Suppressor macrophage (primary cell): ENCODE measurements at regions not wholly inside any gene's neighbourhood (a gene's known extent, or its start where the extent isn't known, plus 50 kb on each side); places are given as distances from the start of the nearest gene placed in this dataset.

Experiments used
- DNase-seq, 4 experiments: peaks; one replicate each; pipeline ENCODE4 v3.0.0-alpha.2; 2020 to 2022

DNA sequence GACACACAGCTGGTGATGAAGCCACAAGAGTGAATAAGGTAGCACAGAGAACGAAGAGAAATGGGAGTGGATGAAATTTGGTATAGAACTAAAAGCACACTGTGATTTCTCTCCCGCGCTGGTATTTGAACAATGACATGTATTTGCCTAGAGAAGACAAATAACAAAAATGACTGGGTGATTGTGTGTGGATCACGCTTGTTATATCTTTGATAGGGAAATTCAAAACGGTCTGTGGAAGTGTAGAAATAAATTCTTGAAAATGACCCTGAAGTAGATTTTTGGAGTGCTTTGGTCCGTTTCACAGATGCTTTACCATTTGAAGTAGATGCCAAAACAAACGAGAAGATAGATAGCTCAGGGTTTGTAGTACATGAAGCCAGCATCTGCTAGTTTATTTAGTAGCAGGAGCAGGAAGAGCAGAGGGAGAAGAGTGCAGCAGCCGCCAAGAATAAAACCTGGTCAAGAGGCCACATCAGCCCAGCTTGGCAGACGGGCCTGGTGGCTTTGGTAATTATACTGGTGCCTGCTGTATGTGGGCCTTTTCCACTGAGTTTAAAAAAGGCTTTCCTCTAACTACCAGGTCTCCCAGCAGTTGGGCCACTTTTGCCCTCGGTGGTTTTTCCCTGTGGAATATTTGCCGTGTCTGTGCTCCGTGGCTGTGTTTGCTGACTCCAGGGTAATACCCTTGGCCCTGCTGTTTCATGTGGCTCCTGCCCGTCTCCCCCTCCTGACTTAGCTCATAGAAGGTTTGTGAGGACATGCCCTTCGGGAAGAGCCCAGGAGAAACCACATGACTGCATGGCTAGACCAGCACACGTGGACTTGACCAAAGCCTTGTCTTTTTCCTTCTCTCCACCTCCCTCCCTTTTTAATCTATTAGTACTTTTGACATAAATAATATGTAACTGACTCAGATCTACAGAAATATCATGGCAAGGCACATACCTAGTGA lies 294.0 kb downstream of the SOX4 start:
- no peak for DNase-seq

DNA sequence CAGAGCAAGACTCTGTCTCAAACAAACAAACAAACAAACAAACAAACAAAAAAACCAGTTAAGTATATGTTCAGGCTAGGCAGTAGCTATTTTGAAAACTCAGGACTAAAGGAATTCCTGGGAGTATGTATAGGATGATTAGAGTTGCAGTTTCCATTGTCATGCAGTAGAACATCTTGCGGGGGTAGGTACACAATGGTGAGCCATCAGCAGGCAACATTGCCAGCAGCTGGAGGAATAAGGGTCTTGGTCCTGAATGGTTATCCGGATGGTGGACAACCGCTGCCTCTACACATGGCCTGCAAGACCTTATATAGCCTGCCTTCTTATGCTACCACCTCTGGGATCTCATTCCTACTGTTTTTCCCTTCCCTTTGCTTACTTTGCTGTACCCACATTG lies 297.5 kb downstream of the SOX4 start:
- no peak for DNase-seq

DNA sequence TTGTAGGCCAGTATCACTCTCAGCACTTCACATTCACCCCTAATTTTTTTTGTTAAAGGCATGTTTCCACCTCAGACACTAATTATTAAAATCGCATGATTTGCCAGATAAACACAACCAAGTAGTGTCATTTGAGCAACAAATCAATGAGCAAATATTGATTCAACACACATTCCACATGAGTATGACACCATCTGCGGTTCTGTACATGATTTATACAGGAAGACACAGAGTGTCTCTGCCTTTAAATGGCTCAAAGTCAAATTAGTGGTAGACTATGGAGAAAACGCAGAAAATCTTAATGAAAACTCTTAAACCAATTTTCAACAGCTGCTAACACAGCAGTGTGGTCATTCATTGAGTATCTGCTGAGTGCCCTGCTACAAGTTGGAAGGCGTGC lies 300.2 kb downstream of the SOX4 start:
- no peak for DNase-seq

DNA sequence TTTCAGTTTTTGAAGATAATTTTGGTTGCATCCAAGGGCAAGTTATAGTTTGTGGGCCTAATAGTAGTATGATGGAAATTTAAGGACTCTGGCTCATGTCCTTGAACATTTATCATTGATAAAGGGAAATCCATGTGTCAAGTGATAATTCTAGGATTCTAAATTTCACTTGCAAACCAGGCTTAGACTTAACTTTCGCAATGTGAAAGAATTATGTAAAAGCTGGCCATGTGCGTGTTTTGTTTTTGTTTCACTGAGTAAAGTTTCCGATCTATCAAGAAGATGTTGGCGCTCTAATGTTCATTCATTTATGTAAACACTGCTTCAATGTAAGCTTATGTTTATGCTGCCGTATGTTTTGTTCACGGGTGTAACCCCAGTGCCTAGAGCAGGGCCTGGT lies 302.0 kb downstream of the SOX4 start:
- DNase-seq = no peak

DNA sequence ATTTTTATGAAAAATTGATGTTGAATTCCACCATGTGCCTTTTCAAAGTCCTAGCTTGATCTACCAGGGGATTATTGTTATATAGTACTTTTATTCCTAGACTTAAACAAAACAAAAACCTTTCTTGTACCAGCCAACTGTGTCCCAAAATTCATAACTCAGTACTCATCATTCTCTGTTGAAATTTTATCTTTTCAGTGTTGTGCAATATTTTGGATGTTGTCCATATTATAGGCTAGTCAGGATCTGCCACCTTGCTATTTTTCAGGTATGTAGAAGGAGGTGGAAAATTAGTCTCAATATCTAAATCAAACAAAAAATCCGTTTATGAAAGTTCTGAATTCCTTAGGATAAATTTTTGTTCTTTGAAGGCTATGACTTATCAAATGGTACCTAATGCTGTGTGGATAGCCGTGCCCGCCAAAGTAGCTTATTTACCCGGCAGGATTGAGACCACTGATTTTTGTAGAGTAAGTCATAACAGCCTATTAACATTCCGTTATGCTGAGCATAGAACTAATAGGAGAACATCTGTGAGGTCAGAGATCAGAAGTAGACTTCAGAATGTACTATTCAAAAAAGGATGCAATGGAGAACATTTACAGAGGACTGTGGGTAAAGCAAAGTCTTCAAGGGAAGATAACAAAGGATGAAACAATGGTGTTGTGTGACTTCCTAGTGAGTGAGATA lies 304.7 kb downstream of the SOX4 start:
- no peak for DNase-seq

DNA sequence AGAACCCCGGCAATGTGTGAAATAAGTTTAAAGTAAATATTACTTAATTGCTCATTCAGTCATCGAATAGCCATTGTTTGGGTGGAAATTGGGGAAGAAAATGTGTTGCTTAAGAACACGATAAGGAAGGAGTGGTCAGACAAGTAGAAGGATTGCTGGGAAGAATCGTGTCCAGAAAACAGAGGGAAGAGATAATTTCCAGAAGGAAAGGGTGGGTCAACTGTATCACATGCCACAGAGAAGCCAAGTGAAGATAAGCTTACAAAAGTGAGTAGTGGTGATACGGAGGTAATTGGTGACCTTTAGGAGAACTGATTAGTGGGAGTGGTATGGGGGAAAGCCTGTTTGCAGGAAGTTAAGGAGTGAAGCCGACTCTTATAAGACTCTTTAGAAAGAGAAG lies 306.2 kb downstream of the SOX4 start:
- peak in 2 of 4 experiments; percentile 10 to 11 for DNase-seq

DNA sequence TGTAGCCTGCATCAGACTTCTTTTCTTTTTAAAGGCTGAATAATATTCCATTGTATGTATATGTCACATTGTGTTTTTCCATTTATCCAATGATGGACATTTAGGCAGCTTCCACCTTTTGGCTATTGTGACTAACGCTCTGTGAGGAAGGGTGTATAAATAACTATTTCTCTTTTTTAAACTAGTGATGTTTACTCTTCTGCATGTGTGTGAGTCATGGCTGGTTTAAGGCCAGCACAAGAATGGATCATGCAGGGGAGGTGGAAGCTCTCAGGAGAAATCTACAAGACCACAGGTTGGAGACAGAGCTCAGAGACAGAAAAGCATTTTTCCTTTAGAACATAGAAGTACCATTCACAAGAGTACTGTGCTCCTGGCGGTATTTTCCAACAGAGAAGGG lies 307.2 kb downstream of the SOX4 start:
- peak; percentile 9 to 53 (median 42) for DNase-seq

DNA sequence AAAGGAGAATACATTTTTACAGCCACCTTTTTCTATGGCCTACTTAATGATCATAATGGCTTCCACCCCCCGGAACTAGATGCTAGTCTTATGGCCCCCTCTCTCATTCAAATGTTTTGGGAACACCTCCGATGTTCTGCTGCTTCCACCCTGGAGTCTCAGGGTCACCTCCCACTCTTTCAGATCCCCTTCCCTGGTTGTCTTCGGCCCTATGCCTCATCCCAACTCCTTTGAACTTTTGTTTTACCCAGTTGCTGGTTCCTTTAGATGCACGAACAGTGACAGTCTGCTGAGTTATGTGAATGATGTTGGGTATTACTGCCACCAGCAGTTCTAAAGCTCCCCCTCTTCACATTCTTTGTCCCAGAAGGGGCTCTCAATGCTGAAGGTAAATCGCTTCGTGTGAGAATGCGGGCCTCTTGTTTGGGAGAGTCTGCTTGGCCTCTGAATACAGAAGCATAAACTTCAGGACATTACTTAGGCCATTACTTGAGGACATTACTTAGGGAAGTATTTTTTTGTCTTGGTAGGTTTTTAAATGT lies 309.1 kb downstream of the SOX4 start:
- no peak for DNase-seq

DNA sequence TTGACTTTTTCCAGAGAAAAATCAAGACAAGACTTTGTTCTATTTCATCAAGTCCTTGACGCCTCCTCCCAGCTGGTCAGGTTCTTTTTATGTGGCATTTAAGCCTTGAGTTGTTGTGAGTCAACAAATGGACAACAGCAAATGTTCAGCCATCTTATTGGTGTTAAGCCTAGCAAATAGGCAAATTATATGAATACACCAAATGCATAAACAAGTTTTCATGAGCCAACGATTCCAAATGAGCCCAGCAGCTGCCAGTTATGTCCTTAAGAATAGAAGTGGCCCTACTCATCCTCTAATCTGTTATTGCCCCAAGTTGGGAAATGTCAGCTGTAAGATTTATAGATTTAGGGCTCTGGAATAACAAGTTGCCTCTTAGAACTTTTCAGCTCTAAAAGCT lies 312.0 kb downstream of the SOX4 start:
- DNase-seq = no peak

DNA sequence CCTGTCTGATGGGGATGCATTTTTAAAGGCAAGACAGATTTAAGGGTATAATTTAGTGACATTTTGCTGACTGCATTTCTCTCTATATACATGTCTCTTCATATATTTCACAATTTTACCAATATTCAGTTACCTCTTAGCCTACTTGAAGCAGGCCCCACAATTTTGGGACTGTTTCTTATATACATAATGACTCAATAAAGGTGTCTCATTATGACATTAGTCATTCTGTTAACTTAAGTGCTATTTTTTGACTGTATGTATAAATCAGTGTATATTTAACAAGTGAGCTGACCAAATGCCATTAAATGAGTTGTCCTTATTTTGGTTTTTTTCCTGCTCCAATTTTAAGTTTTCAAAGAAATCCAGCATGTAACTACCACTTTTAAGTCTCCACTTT lies 313.3 kb downstream of the SOX4 start:
- no peak for DNase-seq

DNA sequence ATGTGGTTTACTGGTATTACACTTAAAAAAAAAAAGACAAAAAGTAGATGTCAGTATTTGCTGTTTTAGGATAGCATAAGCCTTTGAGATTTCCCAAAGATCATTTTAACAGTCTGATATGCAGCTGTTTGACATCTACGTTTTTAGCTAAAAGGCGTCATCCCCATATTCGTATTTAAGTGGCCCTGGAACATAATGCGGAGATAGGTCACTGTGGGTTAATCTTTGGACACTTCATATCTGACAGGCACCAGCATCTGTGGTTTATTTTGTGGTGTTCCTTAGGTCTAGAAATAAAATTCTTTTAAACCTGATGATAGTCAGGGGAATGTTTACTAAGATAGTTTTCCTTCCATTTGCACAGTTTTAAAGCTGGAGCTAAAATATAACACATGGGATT lies 313.7 kb downstream of the SOX4 start:
- no peak for DNase-seq

DNA sequence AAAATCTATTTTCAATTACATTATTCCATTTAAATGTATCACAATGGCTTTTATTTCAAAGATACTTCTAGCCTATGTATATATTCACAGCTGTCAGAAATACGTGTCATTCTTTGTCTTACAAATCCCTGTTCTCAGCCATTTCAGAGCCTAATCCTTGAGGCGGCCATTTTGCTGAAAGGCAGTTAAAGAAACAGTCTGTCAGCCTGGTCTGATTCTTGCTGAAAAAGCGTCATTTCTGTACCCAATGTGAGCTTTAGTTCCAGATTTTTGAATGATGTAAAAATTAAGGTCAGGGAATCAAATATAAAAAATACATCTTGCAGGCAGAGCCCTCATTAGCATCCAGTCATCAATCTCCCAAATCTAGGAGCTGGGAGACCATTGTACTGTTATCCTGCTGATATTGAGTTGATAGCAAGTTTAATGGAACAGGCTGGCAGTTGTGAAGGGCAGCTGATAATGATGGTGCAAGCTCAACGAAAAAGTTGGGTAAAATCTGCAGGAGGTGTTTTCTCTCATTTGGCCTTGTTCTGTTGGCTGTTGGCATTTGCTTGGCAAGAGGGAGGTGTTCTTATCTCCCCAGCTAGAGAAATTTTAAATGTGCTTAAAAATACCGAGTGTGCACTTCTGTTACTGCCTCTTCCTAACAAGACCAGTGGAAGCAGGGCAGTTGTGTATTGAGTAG lies 314.8 kb downstream of the SOX4 start:
- DNase-seq = no peak

DNA sequence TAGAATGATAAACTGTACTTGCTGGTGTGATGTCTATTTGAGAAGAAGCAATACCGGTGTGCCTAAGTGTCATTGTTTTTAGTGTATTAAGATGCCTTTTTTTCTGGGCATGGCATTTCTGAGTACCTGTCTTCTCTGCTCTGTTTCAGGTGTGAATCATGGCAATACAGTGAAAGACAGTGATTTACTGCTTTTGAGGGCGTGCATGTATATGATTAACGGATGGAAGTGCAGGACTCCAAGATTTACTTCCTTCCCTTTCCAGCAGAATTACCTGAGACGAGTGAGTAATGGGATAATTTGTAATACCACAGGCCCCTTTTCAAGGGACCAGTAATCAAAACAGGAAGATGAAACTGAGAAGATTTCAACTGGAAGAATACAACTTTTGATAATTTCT lies 315.8 kb downstream of the SOX4 start:
- no peak for DNase-seq

DNA sequence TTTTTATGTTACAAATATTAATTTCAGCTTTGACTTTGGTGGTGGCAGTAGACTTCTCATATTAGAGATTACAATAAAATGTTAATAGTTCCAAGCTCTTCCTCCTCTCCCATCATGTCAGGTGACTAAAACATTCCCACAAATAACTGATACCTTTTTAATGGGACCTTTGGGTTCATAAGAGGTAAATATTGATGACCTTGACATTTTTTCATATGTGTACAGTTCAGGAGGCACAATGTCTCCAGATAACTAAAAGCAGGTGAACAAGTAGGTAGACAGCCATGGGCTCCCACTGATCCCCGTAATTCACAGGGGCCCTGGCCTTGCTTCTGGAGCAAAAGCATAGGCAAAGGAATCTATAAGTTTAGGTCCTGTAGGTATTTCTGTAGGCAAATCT lies 317.7 kb downstream of the SOX4 start:
- DNase-seq = no peak

DNA sequence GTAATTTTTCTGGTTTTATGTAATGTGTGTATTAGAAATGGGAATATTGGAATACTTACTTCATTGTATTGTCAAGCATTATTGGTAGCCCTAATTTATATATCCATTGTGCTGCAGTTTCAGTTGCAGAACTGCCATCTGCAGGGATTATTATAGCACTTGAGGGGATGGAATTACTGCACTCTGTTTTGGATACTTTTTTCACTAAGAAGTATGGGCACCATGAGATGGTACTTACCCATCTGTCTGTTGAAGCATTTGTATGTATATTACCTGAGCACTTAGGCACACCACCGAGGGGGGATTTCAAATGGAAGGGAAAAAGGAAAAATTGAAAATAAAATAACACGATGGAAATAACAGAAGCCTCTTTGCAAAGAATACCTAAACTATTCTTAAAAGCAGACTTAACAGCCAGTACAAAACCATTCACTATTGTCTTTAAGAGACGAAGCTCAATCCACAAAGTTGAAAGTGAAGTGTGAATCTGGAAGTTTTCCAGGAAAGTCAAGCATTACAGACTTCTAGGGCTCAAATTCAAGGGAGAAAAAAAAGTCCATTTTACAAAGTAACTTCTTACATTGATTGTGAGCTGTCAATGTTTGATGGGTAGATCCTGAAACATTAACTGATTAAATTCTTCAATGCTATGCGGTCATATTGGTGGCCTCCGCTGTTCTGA lies 318.7 kb downstream of the SOX4 start:
- DNase-seq = no peak

DNA sequence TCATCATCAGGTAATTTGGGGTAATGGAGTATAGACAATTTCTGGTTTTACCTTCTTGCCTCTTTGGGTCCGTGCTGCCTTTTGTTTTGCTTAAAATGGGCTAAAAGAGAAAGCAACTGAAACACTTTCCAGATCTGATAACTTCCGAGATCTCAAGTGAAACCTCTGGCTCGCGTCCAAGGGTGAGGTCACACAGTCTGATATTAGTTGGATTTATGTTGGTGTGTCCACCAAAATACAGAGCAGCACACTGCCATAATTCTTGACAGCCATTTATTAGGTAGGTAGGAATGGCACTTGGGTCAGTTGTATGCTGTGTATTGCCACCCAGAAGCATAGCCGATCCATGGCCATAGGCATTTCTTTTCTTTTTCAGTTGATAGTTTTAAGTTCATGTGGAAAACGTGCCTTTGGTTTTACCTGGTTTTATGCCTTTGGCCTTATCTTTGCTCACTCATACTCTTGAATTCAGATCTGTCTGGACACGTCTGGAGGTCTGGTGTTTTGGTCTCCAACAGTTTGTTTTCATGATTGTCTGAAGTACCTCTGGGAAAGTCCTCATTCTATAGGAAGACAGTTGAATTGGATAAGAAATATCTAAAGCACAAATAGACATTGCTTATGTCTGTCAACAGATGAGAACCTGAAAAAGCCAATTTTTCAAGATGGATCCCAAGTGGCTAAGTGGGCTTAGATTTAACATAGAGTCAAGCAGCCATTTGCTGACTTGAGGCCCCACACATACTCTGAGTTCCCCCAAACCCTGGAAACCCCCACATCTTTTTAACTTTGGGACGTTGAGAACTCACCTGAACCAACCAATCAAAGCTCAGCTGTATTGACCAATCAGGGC lies 320.8 kb downstream of the SOX4 start:
- peak; percentile 56 to 75 (median 64) for DNase-seq

DNA sequence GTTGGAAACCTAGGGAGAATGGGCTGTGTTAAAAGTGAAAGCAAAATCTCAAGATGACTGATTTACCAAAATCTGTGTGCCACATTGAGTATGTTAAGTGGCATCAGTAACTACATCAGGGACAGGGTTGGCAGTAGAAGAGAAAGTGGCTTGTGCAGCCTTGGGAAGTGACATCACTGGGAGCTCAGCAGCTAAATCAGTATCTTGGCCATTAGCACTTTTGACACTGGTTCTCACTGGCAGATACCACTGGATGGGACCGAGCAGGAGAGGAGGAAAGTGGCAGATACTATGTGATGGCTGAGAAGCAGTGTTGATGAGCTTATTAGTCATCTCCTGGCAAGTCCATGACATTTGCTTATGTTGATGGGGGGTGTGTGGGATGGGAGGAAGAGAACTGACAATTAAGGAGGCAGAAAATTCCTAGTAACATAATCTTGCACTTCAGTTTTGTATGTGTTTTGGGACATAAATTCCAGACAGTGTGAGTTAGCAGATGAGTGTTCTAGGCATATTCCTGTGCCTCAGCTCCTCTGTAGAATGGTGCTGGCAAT lies 322.2 kb downstream of the SOX4 start:
- no peak for DNase-seq

DNA sequence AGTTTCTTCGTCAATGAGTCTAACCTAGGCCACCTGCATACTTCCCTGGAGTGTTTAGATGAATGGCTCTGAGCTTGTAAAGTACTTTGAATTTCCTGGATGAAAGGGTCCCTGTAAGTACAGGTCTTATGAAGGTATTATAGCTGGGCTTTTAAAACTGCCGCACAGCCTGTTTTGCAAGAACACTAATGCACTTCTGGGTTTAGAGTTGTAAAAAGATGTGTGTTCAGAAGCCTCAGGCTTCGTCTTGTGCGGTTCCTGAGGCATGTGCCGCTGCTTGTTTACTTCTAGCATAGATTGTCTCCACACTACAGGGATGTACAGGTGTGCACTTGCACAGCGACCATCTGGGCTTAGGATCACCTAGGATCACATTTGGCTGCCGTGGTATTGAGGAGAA lies 324.5 kb downstream of the SOX4 start:
- DNase-seq = no peak

DNA sequence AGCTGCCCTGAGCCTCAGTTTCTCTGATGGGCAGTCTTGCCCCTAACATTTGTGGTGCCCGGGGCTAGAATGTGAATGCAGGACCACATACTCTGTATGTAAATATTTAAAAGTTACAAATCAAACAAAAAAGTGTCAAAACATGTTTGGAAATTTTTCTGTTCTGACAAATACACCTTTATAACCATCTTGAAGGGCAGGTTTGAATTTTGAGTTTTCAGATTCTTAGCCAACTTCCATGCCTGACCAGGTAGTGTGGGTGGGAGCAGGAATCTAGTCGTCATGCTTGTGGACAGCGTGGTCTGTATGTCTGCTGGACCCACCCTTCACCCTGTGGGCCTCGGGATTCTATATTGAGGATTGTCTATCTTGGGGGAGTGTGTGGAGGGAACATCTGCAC lies 325.1 kb downstream of the SOX4 start:
- no peak for DNase-seq

DNA sequence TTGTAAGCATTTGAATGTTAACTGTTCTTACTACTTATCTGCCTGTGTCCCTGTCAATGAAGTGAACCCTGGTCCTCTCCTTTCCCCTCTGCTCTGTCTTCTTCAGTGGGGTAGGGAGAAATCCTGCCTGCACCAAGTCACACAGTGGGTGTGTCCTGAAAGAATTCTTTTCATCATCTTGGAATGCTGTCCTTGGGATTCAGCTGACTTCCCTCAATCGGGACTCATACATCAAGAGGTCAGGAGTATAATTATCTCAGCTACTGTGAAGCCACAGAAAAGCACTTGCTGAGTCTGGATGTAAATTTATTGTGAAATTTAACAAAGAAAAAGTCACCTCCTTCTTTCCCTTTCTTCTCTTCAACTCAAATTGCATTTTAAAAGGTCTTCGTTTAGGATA lies 328.5 kb downstream of the SOX4 start:
- no peak for DNase-seq

DNA sequence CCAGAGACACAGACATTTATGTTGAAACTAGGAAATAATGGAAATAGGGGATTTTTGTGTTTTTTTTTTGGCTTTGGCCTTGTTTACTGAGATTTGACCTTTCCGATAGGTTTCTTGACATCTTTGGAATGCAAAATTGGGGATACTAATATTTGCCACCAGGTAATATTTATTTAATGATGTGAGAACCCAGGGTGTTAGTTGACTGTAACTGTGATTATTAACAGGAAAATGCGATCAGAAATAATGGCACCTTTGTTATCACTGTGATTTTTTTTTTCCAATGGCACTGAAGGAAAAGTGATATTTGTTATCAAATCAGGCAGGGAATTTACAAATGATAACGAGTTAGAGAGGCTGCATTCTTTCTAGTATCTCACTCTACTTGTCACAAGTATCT lies 330.5 kb downstream of the SOX4 start:
- no peak for DNase-seq
